ENCODE measurements at regions not wholly inside any gene's neighbourhood (a gene's known extent, or its start where the extent isn't known, plus 50 kb on each side); places are given as distances from the start of the nearest gene placed in this dataset.

GRCh38 chr1:194267021-194267420 is 1080.6 kb upstream of the B3GALT2 start:
- no peak for DNase-seq (ENCODE audit: low read depth)

GRCh38 chr1:194256010-194256409 is 1069.6 kb upstream of the B3GALT2 start:
- no peak for DNase-seq (ENCODE audit: low read depth)

GRCh38 chr1:194252199-194252598 is 1065.8 kb upstream of the B3GALT2 start:
- peak; percentile 49 for DNase-seq (ENCODE audit: low read depth)

- no peak for DNase-seq (ENCODE audit: low read depth)
These were observed 1054.8 kb upstream of the B3GALT2 start for GRCh38 chr1:194241215-194241614.

- no peak for DNase-seq (ENCODE audit: low read depth)
These were observed 1046.7 kb upstream of the B3GALT2 start for GRCh38 chr1:194233069-194233468.

- DNase-seq (ENCODE audit: low read depth): no peak
These were observed 1044.1 kb upstream of the B3GALT2 start for GRCh38 chr1:194230351-194231144.

GRCh38 chr1:194228427-194228826 is 1042.0 kb upstream of the B3GALT2 start:
- DNase-seq (ENCODE audit: low read depth): no peak

GRCh38 chr1:194227161-194227560 is 1040.7 kb upstream of the B3GALT2 start:
- no peak for DNase-seq (ENCODE audit: low read depth)

GRCh38 chr1:194225821-194226220 is 1039.4 kb upstream of the B3GALT2 start:
- no peak for DNase-seq (ENCODE audit: low read depth)

GRCh38 chr1:194223596-194223995 is 1037.2 kb upstream of the B3GALT2 start:
- DNase-seq (ENCODE audit: low read depth): no peak

- no peak for DNase-seq (ENCODE audit: low read depth)
These were observed 1029.0 kb upstream of the B3GALT2 start for GRCh38 chr1:194215448-194215847.

- DNase-seq (ENCODE audit: low read depth): no peak
These were observed 1028.3 kb upstream of the B3GALT2 start for GRCh38 chr1:194214735-194215134.

- DNase-seq (ENCODE audit: low read depth): no peak
These were observed 1023.5 kb upstream of the B3GALT2 start for GRCh38 chr1:194209920-194210319.

GRCh38 chr1:194208674-194209073 is 1022.3 kb upstream of the B3GALT2 start:
- DNase-seq (ENCODE audit: low read depth): no peak

- no peak for DNase-seq (ENCODE audit: low read depth)
These were observed 1010.1 kb upstream of the B3GALT2 start for GRCh38 chr1:194196562-194196961.

GRCh38 chr1:194194724-194195123 is 1008.3 kb upstream of the B3GALT2 start:
- no peak for DNase-seq (ENCODE audit: low read depth)

- no peak for DNase-seq (ENCODE audit: low read depth)
These were observed 998.6 kb upstream of the B3GALT2 start for GRCh38 chr1:194184974-194185373.

GRCh38 chr1:194184425-194184824 is 998.0 kb upstream of the B3GALT2 start:
- DNase-seq (ENCODE audit: low read depth): no peak

GRCh38 chr1:194181845-194182244 is 995.4 kb upstream of the B3GALT2 start:
- DNase-seq (ENCODE audit: low read depth): no peak

- DNase-seq (ENCODE audit: low read depth): no peak
These were observed 989.8 kb upstream of the B3GALT2 start for GRCh38 chr1:194176212-194176611.

GRCh38 chr1:194175251-194175650 is 988.8 kb upstream of the B3GALT2 start:
- DNase-seq (ENCODE audit: low read depth): no peak

- DNase-seq (ENCODE audit: low read depth): no peak
These were observed 988.1 kb upstream of the B3GALT2 start for GRCh38 chr1:194174528-194174927.

- no peak for DNase-seq (ENCODE audit: low read depth)
These were observed 985.2 kb upstream of the B3GALT2 start for GRCh38 chr1:194171596-194171995.

GRCh38 chr1:194167956-194168640 is 981.7 kb upstream of the B3GALT2 start:
- DNase-seq (ENCODE audit: low read depth): no peak

Measured in HS-27A (cell line).